ENCODE measurements at regions not wholly inside any gene's neighbourhood (a gene's known extent, or its start where the extent isn't known, plus 50 kb on each side); places are given as distances from the start of the nearest gene placed in this dataset.

- TF ChIP-seq CHD2 (IDR thresholded peaks at IDR 0.05; ENCODE audit: borderline replicate concordance, low read depth, low read length) = no peak
- no peak for TF ChIP-seq IRF4 (IDR thresholded peaks at IDR 0.05; ENCODE audit: low read depth, low read length)
- TF ChIP-seq ZZZ3 (IDR thresholded peaks at IDR 0.05; ENCODE audit: control insufficient read depth, insufficient read length, low read depth) = no peak
- no peak for TF ChIP-seq BCL11A (IDR thresholded peaks at IDR 0.05; ENCODE audit: low read depth, low read length)
Observed at GRCh38 chr1:62941780-62942179, 157.8 kb downstream of the ATG4C start (continued).

GRCh38 chr1:62946511-62946910, 162.6 kb downstream of the ATG4C start:
- Histone ChIP-seq H3K4me2 (ENCODE audit: control insufficient read depth, insufficient read depth) (no peak overlapping the region), H3K9ac (ENCODE audit: control insufficient read depth, insufficient read depth, low read length) (no peak overlapping the region), H3K27ac (ENCODE audit: control insufficient read depth, insufficient read depth) (no peak overlapping the region), H3K27me3 (replicated peaks in 1 of 2; ENCODE audit: control insufficient read depth in 2 of 2, insufficient read depth in 2 of 2, low read length in 1 of 2) (peaks cover 0 to 3% of the 10 kb centered on the region in 2 experiments; a peak in 3 of 4 replicates), H3K36me3 (ENCODE audit: control insufficient read depth in 2 of 2, insufficient read depth in 2 of 2, low read length in 1 of 2) (no peaks in the 10 kb centered on the region), H3K9me3 (replicated peaks; ENCODE audit: control insufficient read depth, insufficient read depth, low read length) (no peaks in the 10 kb centered on the region), H3K4me1 (ENCODE audit: control insufficient read depth, insufficient read depth, low read length) (no peaks in the 10 kb centered on the region), H3K79me2 (ENCODE audit: control insufficient read depth, insufficient read depth, low read length) (no peaks in the 10 kb centered on the region), H4K20me1 (ENCODE audit: control insufficient read depth, insufficient read depth) (no peaks in the 10 kb centered on the region), H2AFZ (ENCODE audit: control insufficient read depth, low read depth, low read length) (no peak overlapping the region), H3K4me3 (no peak overlapping the region)
- SMC1A ChIA-PET (ENCODE audit: uncharacterized antibody, unreplicated experiment) = no interaction called here
- TF ChIP-seq CTCF (IDR thresholded peaks at IDR 0.05 in 2 of 3, conservative IDR thresholded peaks at IDR 0.05 in 1 of 3; ENCODE audit: control insufficient read depth in 2 of 3, extremely low read depth in 1 of 3, insufficient read depth in 1 of 3, low read depth in 3 of 3, low read length in 3 of 3) (no peak), ZSCAN29 (IDR thresholded peaks at IDR 0.05) (no peak), RB1 (IDR thresholded peaks at IDR 0.05; ENCODE audit: borderline replicate concordance) (no peak), FOXM1 (IDR thresholded peaks at IDR 0.05; ENCODE audit: low read depth, low read length) (no peak), PRDM15 (CRISPR knock-in tag; IDR thresholded peaks at IDR 0.05) (no peak), FOXK2 (IDR thresholded peaks at IDR 0.05) (no peak), ATF7 (IDR thresholded peaks at IDR 0.05; ENCODE audit: low read depth) (no peak), E2F8 (IDR thresholded peaks at IDR 0.05; ENCODE audit: low read depth, partially characterized antibody) (no peak)
- POLR2A ChIA-PET = no interaction called here
- FAIRE-seq = no peak
- DNase-seq (ENCODE audit: low read depth, low spot score) = no peak
- no peak for ATAC-seq
- BruUV-seq (replicated peaks) = no TSS peak
- in situ Hi-C loops (cut with MboI) = no loop called here
- 36% methylated on average over 5 of the region's 5 CpGs for WGBS (ENCODE audit: insufficient coverage, insufficient replicate concordance, low lambda C conversion rate, missing lambda C conversion rate)
- CTCF ChIA-PET = no interaction called here
- RAD21 ChIA-PET (ENCODE audit: unreplicated experiment) = no interaction called here
- intact Hi-C loops (cut with micrococcal nuclease; ENCODE audit: unreplicated experiment) = no loop called here
